H9 (cell line): ENCODE measurements at regions not wholly inside any gene's neighbourhood (a gene's known extent, or its start where the extent isn't known, plus 50 kb on each side); places are given as distances from the start of the nearest gene placed in this dataset.

Source experiments
- DNase-seq: peaks from one replicate; pipeline ENCODE4 v3.0.0-alpha.2; 2017
- H2AFZ ChIP-seq: one replicate; pipeline ENCODE4 v1.6.1; 2013; ENCODE audit warnings: mild to moderate bottlenecking, low read length, control low read depth, moderate library complexity
- H2AK5ac ChIP-seq: 2 replicates; pipeline ENCODE4 v1.6.1; 2013; ENCODE audit warnings: low read length, control low read depth, mixed read lengths; ENCODE audit not compliant: insufficient read length
- H2BK120ac ChIP-seq: one replicate; pipeline ENCODE4 v1.6.1; 2013; ENCODE audit warnings: low read depth, mild to moderate bottlenecking, low read length, control low read depth, inconsistent platforms; ENCODE audit not compliant: poor library complexity, severe bottlenecking
- H2BK12ac ChIP-seq: 2 replicates; pipeline ENCODE4 v1.6.1; 2013; ENCODE audit warnings: low read length, control low read depth, mixed read lengths, low read depth; ENCODE audit not compliant: insufficient read length
- H2BK15ac ChIP-seq: 2 replicates; pipeline ENCODE4 v1.6.1; 2013; ENCODE audit warnings: low read depth, low read length, control low read depth
- H2BK20ac ChIP-seq: one replicate; pipeline ENCODE4 v1.6.1; 2013; ENCODE audit warnings: low read depth, mild to moderate bottlenecking, low read length, control low read depth, inconsistent platforms; ENCODE audit not compliant: poor library complexity, severe bottlenecking
- H2BK5ac ChIP-seq: 2 replicates; pipeline ENCODE4 v1.6.1; 2013; ENCODE audit warnings: low read length, control low read depth, mixed read lengths; ENCODE audit not compliant: insufficient read length
- H3K14ac ChIP-seq: 2 replicates; pipeline ENCODE4 v1.6.1; 2013; ENCODE audit warnings: low read length, control low read depth; ENCODE audit not compliant: insufficient read depth
- H3K18ac ChIP-seq: 2 replicates; pipeline ENCODE4 v1.6.1; 2013; ENCODE audit warnings: low read depth, mild to moderate bottlenecking, mixed read lengths, low read length, control low read depth; ENCODE audit not compliant: insufficient read length
- H3K23ac ChIP-seq: 2 replicates; pipeline ENCODE4 v1.6.1; 2013; ENCODE audit warnings: low read length, control low read depth, mixed read lengths, low read depth; ENCODE audit not compliant: insufficient read length
- H3K23me2 ChIP-seq: 2 replicates; pipeline ENCODE4 v1.6.1; 2013; ENCODE audit warnings: low read depth, mild to moderate bottlenecking, mixed read lengths, low read length, control low read depth; ENCODE audit not compliant: insufficient read length, poor library complexity, severe bottlenecking
- H3K27ac ChIP-seq: 2 replicates; pipeline ENCODE4 v1.5.1; 2013; ENCODE audit warnings: low read length, control low read depth, mixed read lengths, low read depth; ENCODE audit not compliant: insufficient read length
- H3K27me3 ChIP-seq: 2 replicates; pipeline ENCODE4 v1.6.1; 2013; ENCODE audit warnings: low read length, control low read depth, inconsistent platforms; ENCODE audit not compliant: insufficient read depth
- H3K4ac ChIP-seq: 2 replicates; pipeline ENCODE4 v1.6.1; 2013; ENCODE audit warnings: low read depth, mild to moderate bottlenecking, control low read depth, inconsistent platforms, low read length, moderate library complexity
- H3K4me1 ChIP-seq: 2 replicates; pipeline ENCODE4 v1.6.1; 2013; ENCODE audit warnings: low read length, control low read depth, inconsistent platforms; ENCODE audit not compliant: insufficient read depth
- H3K4me2 ChIP-seq: 2 replicates; pipeline ENCODE4 v1.6.1; 2013; ENCODE audit warnings: low read length, control low read depth, mixed read lengths; ENCODE audit not compliant: insufficient read length, insufficient read depth
- H3K56ac ChIP-seq: 2 replicates; pipeline ENCODE4 v1.6.1; 2013; ENCODE audit warnings: low read depth, mild to moderate bottlenecking, mixed read lengths, low read length, control low read depth; ENCODE audit not compliant: insufficient read length
- H3K79me1 ChIP-seq: 2 replicates; pipeline ENCODE4 v1.6.1; 2013; ENCODE audit warnings: low read depth, mild to moderate bottlenecking, moderate library complexity, low read length, control low read depth, inconsistent platforms; ENCODE audit not compliant: insufficient read depth, poor library complexity, severe bottlenecking
- H3K79me2 ChIP-seq: 2 replicates; pipeline ENCODE4 v1.6.1; 2013; ENCODE audit warnings: low read length, control low read depth, inconsistent platforms; ENCODE audit not compliant: insufficient read depth
- H3K9ac ChIP-seq: 2 replicates; pipeline ENCODE4 v1.6.1; 2013; ENCODE audit warnings: low read length, control low read depth, mixed read lengths; ENCODE audit not compliant: insufficient read length; ENCODE audit errors: extremely low read depth
- H3K9me3 ChIP-seq: one replicate; pipeline ENCODE4 v1.6.1; 2013; ENCODE audit warnings: low read depth, low read length, inconsistent platforms; ENCODE audit not compliant: control insufficient read depth
- H3T11ph ChIP-seq: one replicate; pipeline ENCODE4 v1.6.1; 2013; ENCODE audit warnings: mild to moderate bottlenecking, low read length, control low read depth, inconsistent platforms
- H4K20me1 ChIP-seq: one replicate; pipeline ENCODE4 v1.6.1; 2013; ENCODE audit not compliant: control insufficient read depth, insufficient read length, insufficient read depth
- H4K5ac ChIP-seq: 2 replicates; pipeline ENCODE4 v1.6.1; 2013; ENCODE audit warnings: low read depth, mild to moderate bottlenecking, mixed read lengths, low read length, control low read depth; ENCODE audit not compliant: insufficient read length
- H4K8ac ChIP-seq: replicated peaks from 2 replicates; pipeline ENCODE4 v1.6.1; 2013; ENCODE audit warnings: low read length, control low read depth, mixed read lengths, low read depth; ENCODE audit not compliant: insufficient read length
- H4K91ac ChIP-seq: 2 replicates; pipeline ENCODE4 v1.6.1; 2013; ENCODE audit warnings: low read depth, mild to moderate bottlenecking, moderate library complexity, mixed read lengths, low read length, control low read depth; ENCODE audit not compliant: insufficient read length
- H3K27ac Mint-ChIP-seq, 3 experiments: 2 replicates in 2 of 3; 3 replicates in 1 of 3; pipeline ENCODE4 v1.8.0; 2020 to 2021; ENCODE audit warnings: mixed read lengths in 3 of 3, mild to moderate bottlenecking in 1 of 3, moderate library complexity in 1 of 3
- H3K27me3 Mint-ChIP-seq: 2 replicates; pipeline ENCODE4 v1.8.0; 2021; ENCODE audit warnings: low read depth, mild to moderate bottlenecking, moderate library complexity, mixed read lengths
- H3K36me3 Mint-ChIP-seq, 3 experiments: 2 replicates in 2 of 3; 3 replicates in 1 of 3; pipeline ENCODE4 v1.8.0; 2020 to 2021; ENCODE audit warnings: low read depth in 3 of 3, mixed read lengths in 3 of 3; ENCODE audit not compliant: insufficient read depth in 1 of 3
- H3K4me1 Mint-ChIP-seq, 2 experiments: 2 replicates each; pipeline ENCODE4 v1.8.0; 2020; ENCODE audit warnings: mixed read lengths in 2 of 2
- H3K4me3 Mint-ChIP-seq, 2 experiments: 2 replicates in 1 of 2; 3 replicates in 1 of 2; pipeline ENCODE4 v1.8.0; 2020 to 2021; ENCODE audit warnings: mild to moderate bottlenecking in 2 of 2, mixed read lengths in 2 of 2, moderate library complexity in 1 of 2
- H3K9me3 Mint-ChIP-seq, 2 experiments: 2 replicates in 1 of 2; 3 replicates in 1 of 2; pipeline ENCODE4 v1.8.0; 2020; ENCODE audit warnings: mild to moderate bottlenecking in 2 of 2, mixed read lengths in 2 of 2, moderate library complexity in 1 of 2
- CTCF ChIP-seq: fragments of 200-600 bp; sonication (generic); conservative IDR thresholded peaks from 3 replicates; pipeline ENCODE4 v1.8.0; 2021; ENCODE audit warnings: antibody characterized with exemption, mild to moderate bottlenecking
- WGBS: extraction: QIAGEN DNeasy Blood & Tissue Kit; methylation state at CpG from one replicate; pipeline ENCODE4 v1.1.7; 2013; ENCODE audit warnings: missing lambda C conversion rate, low lambda C conversion rate, mixed read lengths; ENCODE audit not compliant: insufficient read length; ENCODE audit errors: extremely low coverage; 5-methylcytosine and 5-hydroxymethylcytosine counted together

DNA sequence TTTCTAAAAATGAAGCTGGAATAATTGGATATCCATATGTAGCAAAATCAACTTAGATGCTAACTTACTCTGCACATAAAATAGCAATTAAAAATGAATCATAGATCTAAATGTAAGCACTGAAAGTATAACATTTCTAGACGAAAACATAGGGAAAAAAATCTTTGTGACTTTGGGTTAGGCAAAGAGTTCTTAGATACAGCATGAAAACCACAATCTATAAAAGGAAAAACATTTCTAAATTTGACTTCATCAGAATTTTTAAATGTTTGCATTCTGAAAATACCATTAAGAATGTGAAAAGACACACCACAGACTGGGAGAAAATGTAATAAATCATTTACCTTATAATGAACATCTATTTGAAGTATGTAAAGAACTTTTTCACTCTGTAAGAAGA, 128.8 kb downstream of the APIP start:
- H3K27ac Mint-ChIP-seq = no peak overlapping the region
- H3K9me3 Mint-ChIP-seq = peaks cover 3 to 5% of the 10 kb centered on the region in 2 experiments; a peak in 4 of 5 replicates
- H2BK15ac ChIP-seq = no peak overlapping the region
- no peak for DNase-seq
- H3K18ac ChIP-seq = no peak overlapping the region
- H4K5ac ChIP-seq = no peak overlapping the region
- H3K9me3 ChIP-seq = no peaks in the 10 kb centered on the region
- H3K4me1 Mint-ChIP-seq = peaks cover 7 to 11% of the 10 kb centered on the region in 2 experiments
- no peak overlapping the region for H3K56ac ChIP-seq
- WGBS = no CpG with 5 or more reads among the region's 1 CpG
- no peak overlapping the region for H3K9ac ChIP-seq
- H3K4me1 ChIP-seq = peaks cover 2% of the 10 kb centered on the region; the same call in 1 of the 2 replicates
- H2BK120ac ChIP-seq = no peak overlapping the region
- no peak overlapping the region for H2BK12ac ChIP-seq
- H3K36me3 Mint-ChIP-seq = peaks cover 6 to 11% (median 8%) of the 10 kb centered on the region in 3 experiments
- no peak overlapping the region for H2AFZ ChIP-seq
- H4K91ac ChIP-seq = no peak overlapping the region
- H4K8ac ChIP-seq = no peak overlapping the region
- TF ChIP-seq CTCF = no peak
- H3K14ac ChIP-seq = no peak overlapping the region
- no peaks in the 10 kb centered on the region for H3K27me3 ChIP-seq
- no peak overlapping the region for H2BK20ac ChIP-seq
- no peak overlapping the region for H3T11ph ChIP-seq
- H2AK5ac ChIP-seq = no peak overlapping the region
- no peaks in the 10 kb centered on the region for H3K79me1 ChIP-seq
- H3K79me2 ChIP-seq = no peaks in the 10 kb centered on the region
- H3K4me3 Mint-ChIP-seq = no peak overlapping the region
- no peak overlapping the region for H3K4me2 ChIP-seq
- H4K20me1 ChIP-seq = no peaks in the 10 kb centered on the region
- H3K23me2 ChIP-seq = no peaks in the 10 kb centered on the region
- H3K4ac ChIP-seq = no peak overlapping the region
- H3K27me3 Mint-ChIP-seq = no peaks in the 10 kb centered on the region
- H3K27ac ChIP-seq = no peak overlapping the region
- no peak overlapping the region for H3K23ac ChIP-seq
- no peak overlapping the region for H2BK5ac ChIP-seq
